ENCODE measurements at regions not wholly inside any gene's neighbourhood (a gene's known extent, or its start where the extent isn't known, plus 50 kb on each side); places are given as distances from the start of the nearest gene placed in this dataset.
"Not testable (repeated sequence)": the region's sequence is repeated elsewhere in the genome, so short reads cannot be mapped to it uniquely, and the experiment has no call there.

GRCh38 chr13:90577726-90578125, 769.8 kb upstream of the MIR17HG start:
- Histone ChIP-seq H3K36me3 (ENCODE audit: insufficient read depth, low read length) (no peaks in the 10 kb centered on the region), H3K9ac (ENCODE audit: low read length) (no peak overlapping the region), H3K79me2 (ENCODE audit: low read length) (no peaks in the 10 kb centered on the region), H3K4me2 (ENCODE audit: low read depth, low read length, poor library complexity, severe bottlenecking) (no peak overlapping the region), H3K27me3 (ENCODE audit: low read length) (no peaks in the 10 kb centered on the region), H3K4me1 (ENCODE audit: low read length) (no peaks in the 10 kb centered on the region), H3K27ac (ENCODE audit: low read length) (no peak overlapping the region), H3K4me3 (ENCODE audit: low read length) (no peak overlapping the region), H3K9me3 (ENCODE audit: low read length) (no peaks in the 10 kb centered on the region), H3K9me2 (replicated peaks; ENCODE audit: insufficient read depth, low read length) (no peaks in the 10 kb centered on the region), H4K20me1 (ENCODE audit: insufficient read depth, low read depth, low read length) (no peaks in the 10 kb centered on the region), H2AFZ (ENCODE audit: low read length) (no peak overlapping the region)
- DNase-seq: no peak

GRCh38 chr13:90585392-90585791, 762.1 kb upstream of the MIR17HG start:
- Histone ChIP-seq H3K9me2 (replicated peaks; ENCODE audit: insufficient read depth, low read length) (no peaks in the 10 kb centered on the region), H3K27me3 (ENCODE audit: low read length) (no peaks in the 10 kb centered on the region), H4K20me1 (ENCODE audit: insufficient read depth, low read depth, low read length) (no peaks in the 10 kb centered on the region), H3K36me3 (ENCODE audit: insufficient read depth, low read length) (no peaks in the 10 kb centered on the region), H3K9me3 (ENCODE audit: low read length) (no peaks in the 10 kb centered on the region; the same call in 1 of the 2 replicates), H3K4me1 (ENCODE audit: low read length) (no peaks in the 10 kb centered on the region), H3K79me2 (ENCODE audit: low read length) (no peaks in the 10 kb centered on the region), H3K4me3 (ENCODE audit: low read length) (no peak overlapping the region), H3K9ac (ENCODE audit: low read length) (no peak overlapping the region), H2AFZ (ENCODE audit: low read length) (no peak overlapping the region), H3K4me2 (ENCODE audit: low read depth, low read length, poor library complexity, severe bottlenecking) (no peak overlapping the region), H3K27ac (ENCODE audit: low read length) (no peak overlapping the region)
- DNase-seq: no peak

- Histone ChIP-seq H3K9me2 (replicated peaks; ENCODE audit: insufficient read depth, low read length) (no peaks in the 10 kb centered on the region), H3K9me3 (ENCODE audit: low read length) (no peaks in the 10 kb centered on the region; the same call in 1 of the 2 replicates), H3K27ac (ENCODE audit: low read length) (no peak overlapping the region), H3K9ac (ENCODE audit: low read length) (no peak overlapping the region), H3K4me1 (ENCODE audit: low read length) (no peaks in the 10 kb centered on the region), H2AFZ (ENCODE audit: low read length) (no peak overlapping the region), H4K20me1 (ENCODE audit: insufficient read depth, low read depth, low read length) (no peaks in the 10 kb centered on the region), H3K36me3 (ENCODE audit: insufficient read depth, low read length) (no peaks in the 10 kb centered on the region), H3K4me3 (ENCODE audit: low read length) (no peak overlapping the region), H3K4me2 (ENCODE audit: low read depth, low read length, poor library complexity, severe bottlenecking) (no peak overlapping the region), H3K27me3 (ENCODE audit: low read length) (no peaks in the 10 kb centered on the region), H3K79me2 (ENCODE audit: low read length) (no peaks in the 10 kb centered on the region)
- no peak for DNase-seq
Observed at GRCh38 chr13:90591260-90591926, 756.1 kb upstream of the MIR17HG start.

- Histone ChIP-seq H3K36me3 (ENCODE audit: insufficient read depth, low read length) (no peaks in the 10 kb centered on the region), H3K9ac (ENCODE audit: low read length) (no peak overlapping the region), H3K4me1 (ENCODE audit: low read length) (no peaks in the 10 kb centered on the region), H3K9me3 (ENCODE audit: low read length) (no peaks in the 10 kb centered on the region; the same call in 1 of the 2 replicates), H3K4me2 (ENCODE audit: low read depth, low read length, poor library complexity, severe bottlenecking) (no peak overlapping the region), H3K79me2 (ENCODE audit: low read length) (no peaks in the 10 kb centered on the region), H2AFZ (ENCODE audit: low read length) (no peak overlapping the region), H4K20me1 (ENCODE audit: insufficient read depth, low read depth, low read length) (no peaks in the 10 kb centered on the region), H3K27me3 (ENCODE audit: low read length) (no peaks in the 10 kb centered on the region), H3K4me3 (ENCODE audit: low read length) (no peak overlapping the region), H3K9me2 (replicated peaks; ENCODE audit: insufficient read depth, low read length) (no peaks in the 10 kb centered on the region), H3K27ac (ENCODE audit: low read length) (no peak overlapping the region)
- no peak for DNase-seq
Observed at GRCh38 chr13:90591927-90592268, 755.6 kb upstream of the MIR17HG start.

GRCh38 chr13:90592943-90593342, 754.5 kb upstream of the MIR17HG start:
- Histone ChIP-seq H3K27me3 (ENCODE audit: low read length) (no peaks in the 10 kb centered on the region), H3K27ac (ENCODE audit: low read length) (no peak overlapping the region), H3K4me1 (ENCODE audit: low read length) (no peaks in the 10 kb centered on the region), H3K9ac (ENCODE audit: low read length) (no peak overlapping the region), H4K20me1 (ENCODE audit: insufficient read depth, low read depth, low read length) (no peaks in the 10 kb centered on the region), H3K4me3 (ENCODE audit: low read length) (no peak overlapping the region), H3K9me3 (ENCODE audit: low read length) (no peaks in the 10 kb centered on the region; the same call in 1 of the 2 replicates), H3K9me2 (replicated peaks; ENCODE audit: insufficient read depth, low read length) (no peaks in the 10 kb centered on the region), H2AFZ (ENCODE audit: low read length) (no peak overlapping the region), H3K79me2 (ENCODE audit: low read length) (no peaks in the 10 kb centered on the region), H3K4me2 (ENCODE audit: low read depth, low read length, poor library complexity, severe bottlenecking) (no peak overlapping the region), H3K36me3 (ENCODE audit: insufficient read depth, low read length) (no peaks in the 10 kb centered on the region)
- no peak for DNase-seq

- Histone ChIP-seq H4K20me1 (ENCODE audit: insufficient read depth, low read depth, low read length) (no peaks in the 10 kb centered on the region), H3K9me2 (replicated peaks; ENCODE audit: insufficient read depth, low read length) (no peaks in the 10 kb centered on the region), H3K27me3 (ENCODE audit: low read length) (no peaks in the 10 kb centered on the region), H3K9ac (ENCODE audit: low read length) (no peak overlapping the region), H3K4me1 (ENCODE audit: low read length) (no peaks in the 10 kb centered on the region), H3K4me3 (ENCODE audit: low read length) (no peak overlapping the region), H3K4me2 (ENCODE audit: low read depth, low read length, poor library complexity, severe bottlenecking) (no peak overlapping the region), H3K9me3 (ENCODE audit: low read length) (no peaks in the 10 kb centered on the region), H3K79me2 (ENCODE audit: low read length) (no peaks in the 10 kb centered on the region), H3K27ac (ENCODE audit: low read length) (no peak overlapping the region), H2AFZ (ENCODE audit: low read length) (no peak overlapping the region), H3K36me3 (ENCODE audit: insufficient read depth, low read length) (no peaks in the 10 kb centered on the region)
- no peak for DNase-seq
Observed at GRCh38 chr13:90594681-90595080, 752.8 kb upstream of the MIR17HG start.

GRCh38 chr13:90605664-90606063, 741.8 kb upstream of the MIR17HG start:
- H3K79me2 ChIP-seq (ENCODE audit: low read length): no peaks in the 10 kb centered on the region
- no peak overlapping the region for H2AFZ ChIP-seq (ENCODE audit: low read length)
- H3K9ac ChIP-seq (ENCODE audit: low read length): no peak overlapping the region
- H4K20me1 ChIP-seq (ENCODE audit: insufficient read depth, low read depth, low read length): no peaks in the 10 kb centered on the region
- H3K4me1 ChIP-seq (ENCODE audit: low read length): no peaks in the 10 kb centered on the region
- no peak overlapping the region for H3K27ac ChIP-seq (ENCODE audit: low read length)
- H3K27me3 ChIP-seq (ENCODE audit: low read length): no peaks in the 10 kb centered on the region
- H3K9me2 ChIP-seq (replicated peaks; ENCODE audit: insufficient read depth, low read length): no peaks in the 10 kb centered on the region
- no peaks in the 10 kb centered on the region for H3K9me3 ChIP-seq (ENCODE audit: low read length)
- no peaks in the 10 kb centered on the region for H3K36me3 ChIP-seq (ENCODE audit: insufficient read depth, low read length)
- DNase-seq: no peak
- no peak overlapping the region for H3K4me2 ChIP-seq (ENCODE audit: low read depth, low read length, poor library complexity, severe bottlenecking)
- H3K4me3 ChIP-seq (ENCODE audit: low read length): no peak overlapping the region

GRCh38 chr13:90606921-90607320, 740.6 kb upstream of the MIR17HG start:
- H3K4me2 ChIP-seq (ENCODE audit: low read depth, low read length, poor library complexity, severe bottlenecking); H4K20me1 ChIP-seq (ENCODE audit: insufficient read depth, low read depth, low read length); H3K79me2 ChIP-seq (ENCODE audit: low read length); H3K27me3 ChIP-seq (ENCODE audit: low read length); H3K9me3 ChIP-seq (ENCODE audit: low read length); H3K36me3 ChIP-seq (ENCODE audit: insufficient read depth, low read length); H3K9ac ChIP-seq (ENCODE audit: low read length); H2AFZ ChIP-seq (ENCODE audit: low read length); H3K4me3 ChIP-seq (ENCODE audit: low read length); H3K27ac ChIP-seq (ENCODE audit: low read length); DNase-seq; H3K9me2 ChIP-seq (replicated peaks; ENCODE audit: insufficient read depth, low read length); H3K4me1 ChIP-seq (ENCODE audit: low read length): not testable (repeated sequence)

- H3K4me3 ChIP-seq (ENCODE audit: low read length): no peak overlapping the region
- H4K20me1 ChIP-seq (ENCODE audit: insufficient read depth, low read depth, low read length): no peaks in the 10 kb centered on the region
- H3K27me3 ChIP-seq (ENCODE audit: low read length): no peaks in the 10 kb centered on the region
- no peaks in the 10 kb centered on the region for H3K36me3 ChIP-seq (ENCODE audit: insufficient read depth, low read length)
- no peak overlapping the region for H2AFZ ChIP-seq (ENCODE audit: low read length)
- no peaks in the 10 kb centered on the region for H3K9me3 ChIP-seq (ENCODE audit: low read length)
- DNase-seq: no peak
- H3K9ac ChIP-seq (ENCODE audit: low read length): no peak overlapping the region
- no peaks in the 10 kb centered on the region for H3K9me2 ChIP-seq (replicated peaks; ENCODE audit: insufficient read depth, low read length)
- H3K4me2 ChIP-seq (ENCODE audit: low read depth, low read length, poor library complexity, severe bottlenecking): no peak overlapping the region
- H3K79me2 ChIP-seq (ENCODE audit: low read length): no peaks in the 10 kb centered on the region
- H3K4me1 ChIP-seq (ENCODE audit: low read length): no peaks in the 10 kb centered on the region
- H3K27ac ChIP-seq (ENCODE audit: low read length): no peak overlapping the region
Observed at GRCh38 chr13:90612391-90612790, 735.1 kb upstream of the MIR17HG start.
